H1 (cell line): ENCODE measurements at regions not wholly inside any gene's neighbourhood (a gene's known extent, or its start where the extent isn't known, plus 50 kb on each side); places are given as distances from the start of the nearest gene placed in this dataset.

Experiments
- CTCF ChIA-PET: fragments of 300-600 bp; sonication (Branson Sonifier 250); formaldehyde crosslinking; loops from one replicate; lab custom pipeline; 2021; ENCODE audit not compliant: partially characterized antibody; lab: Charles Lee
- POLR2A ChIA-PET: fragments of 300-600 bp; sonication (Branson Sonifier 250); formaldehyde crosslinking; loops from one replicate; lab custom pipeline; 2021; ENCODE audit warnings: inconsistent platforms; ENCODE audit not compliant: partially characterized antibody; lab: Charles Lee
- DNase-seq, 2 experiments: peaks; one replicate each; pipeline versions ENCODE4 v3.0.0 to v3.0.0-alpha.2; 2010 to 2022; ENCODE audit warnings: low spot score in 2 of 2, low read depth in 1 of 2, mixed read lengths in 1 of 2
- FAIRE-seq: peaks from 2 replicates; lab custom pipeline; 2011; peaks lifted over from hg19 to GRCh38; lab: Jason Lieb, UNC
- H2AFZ ChIP-seq: 2 replicates; pipeline ENCODE4 v1.8.1; 2012; ENCODE audit warnings: low read length, inconsistent platforms
- H2AK5ac ChIP-seq: 2 replicates; pipeline ENCODE4 v1.6.1; 2013; ENCODE audit warnings: low read depth, low read length
- H2BK120ac ChIP-seq: replicated peaks from 2 replicates; pipeline ENCODE3; 2013; ENCODE audit warnings: low read depth, low read length, inconsistent platforms
- H2BK12ac ChIP-seq: 2 replicates; pipeline ENCODE4 v1.6.1; 2013; ENCODE audit warnings: low read depth, low read length
- H2BK15ac ChIP-seq: 2 replicates; pipeline ENCODE4 v1.6.1; 2013; ENCODE audit warnings: low read length
- H2BK20ac ChIP-seq: 2 replicates; pipeline ENCODE4 v1.6.1; 2013; ENCODE audit warnings: low read length
- H2BK5ac ChIP-seq: 2 replicates; pipeline ENCODE4 v1.6.1; 2013; ENCODE audit warnings: low read depth, low read length
- H3K14ac ChIP-seq: 2 replicates; pipeline ENCODE4 v1.6.1; 2013; ENCODE audit warnings: inconsistent platforms; ENCODE audit not compliant: insufficient read length
- H3K18ac ChIP-seq: 2 replicates; pipeline ENCODE4 v1.6.1; 2013; ENCODE audit warnings: low read length; ENCODE audit errors: extremely low read depth
- H3K23ac ChIP-seq: 2 replicates; pipeline ENCODE4 v1.6.1; 2013; ENCODE audit warnings: inconsistent platforms; ENCODE audit not compliant: insufficient read length
- H3K23me2 ChIP-seq: 2 replicates; pipeline ENCODE4 v1.6.1; 2013; ENCODE audit warnings: low read depth, low read length
- H3K27ac ChIP-seq: 2 replicates; pipeline ENCODE4 v1.6.1; 2011; ENCODE audit warnings: low read depth, low read length, inconsistent platforms
- H3K27me3 ChIP-seq, 4 experiments: replicated peaks in 1 of 4; 1 replicate in 1 of 4; 2 replicates in 3 of 4; pipeline versions ENCODE4 v1.6.1 to v1.8.1; 2011 to 2013; ENCODE audit warnings: low read length in 3 of 4, mild to moderate bottlenecking in 3 of 4, inconsistent platforms in 2 of 4, mixed read lengths in 2 of 4, moderate library complexity in 1 of 4; ENCODE audit not compliant: control insufficient read depth in 3 of 4, insufficient read depth in 3 of 4; ENCODE audit errors: extremely low read depth in 1 of 4
- H3K36me3 ChIP-seq, 4 experiments: 2 replicates each; pipeline versions ENCODE4 v1.6.1 to v1.8.1; 2011 to 2013; ENCODE audit warnings: mild to moderate bottlenecking in 4 of 4, low read length in 3 of 4, moderate library complexity in 2 of 4, control low read depth in 1 of 4, inconsistent platforms in 1 of 4; ENCODE audit not compliant: insufficient read depth in 4 of 4, control insufficient read depth in 2 of 4
- H3K4ac ChIP-seq: replicated peaks from 2 replicates; pipeline ENCODE3; 2013; ENCODE audit warnings: low read length, low read depth, mixed read lengths, inconsistent platforms; ENCODE audit not compliant: insufficient read length
- H3K4me1 ChIP-seq, 4 experiments: replicated peaks in 1 of 4; 1 replicate in 1 of 4; 2 replicates in 3 of 4; pipeline versions ENCODE4 v1.6.1 to v1.8.1; 2011 to 2013; ENCODE audit warnings: low read length in 3 of 4, inconsistent platforms in 2 of 4, mixed read lengths in 1 of 4; ENCODE audit not compliant: insufficient read depth in 4 of 4, control insufficient read depth in 3 of 4
- H3K4me2 ChIP-seq, 2 experiments: 2 replicates each; pipeline versions ENCODE4 v1.6.1 to v1.8.1; 2011 to 2013; ENCODE audit warnings: low read depth in 2 of 2, low read length in 2 of 2, control low read depth in 1 of 2, inconsistent platforms in 1 of 2, mild to moderate bottlenecking in 1 of 2; ENCODE audit not compliant: insufficient read depth in 1 of 2
- H3K4me3 ChIP-seq, 4 experiments: fragments of 200-600, 300-600 bp in 1 of 4; sonication (generic), shearing (Covaris generic), sonication (Bioruptor Twin) in 1 of 4; 2 replicates each; pipeline versions ENCODE4 v1.5.1 to v1.8.1; 2011 to 2016; ENCODE audit warnings: low read length in 4 of 4, low read depth in 3 of 4, control low read depth in 2 of 4, inconsistent platforms in 2 of 4, mild to moderate bottlenecking in 2 of 4, mixed read lengths in 1 of 4, moderate library complexity in 1 of 4; ENCODE audit not compliant: insufficient read depth in 2 of 4; ENCODE audit errors: extremely low read depth in 1 of 4
- H3K56ac ChIP-seq: replicated peaks from 2 replicates; pipeline ENCODE3; 2013; ENCODE audit warnings: low read depth, mild to moderate bottlenecking, mixed read lengths, low read length, inconsistent platforms; ENCODE audit not compliant: insufficient read length
- H3K79me1 ChIP-seq: 2 replicates; pipeline ENCODE4 v1.6.1; 2013; ENCODE audit warnings: low read depth, low read length, control low read depth
- H3K79me2 ChIP-seq, 2 experiments: 2 replicates each; pipeline versions ENCODE4 v1.6.1 to v1.8.1; 2012 to 2013; ENCODE audit warnings: low read length in 2 of 2, mild to moderate bottlenecking in 2 of 2, inconsistent platforms in 1 of 2; ENCODE audit not compliant: insufficient read depth in 2 of 2, control insufficient read depth in 1 of 2
- H3K9ac ChIP-seq, 4 experiments: replicated peaks in 1 of 4; 1 replicate in 1 of 4; 2 replicates in 3 of 4; pipeline versions ENCODE4 v1.6.1 to v1.8.1; 2011 to 2013; ENCODE audit warnings: low read depth in 3 of 4, low read length in 3 of 4, control low read depth in 2 of 4, mild to moderate bottlenecking in 2 of 4, moderate library complexity in 2 of 4, inconsistent platforms in 1 of 4; ENCODE audit errors: extremely low read depth in 1 of 4
- H3K9me3 ChIP-seq, 2 experiments: 2 replicates each; pipeline versions ENCODE4 v1.6.1 to v1.8.1; 2012 to 2013; ENCODE audit warnings: mild to moderate bottlenecking in 2 of 2, moderate library complexity in 2 of 2, control low read depth in 1 of 2, inconsistent platforms in 1 of 2, low read depth in 1 of 2, low read length in 1 of 2, mixed read lengths in 1 of 2; ENCODE audit not compliant: insufficient read depth in 2 of 2
- H4K20me1 ChIP-seq, 2 experiments: replicated peaks in 1 of 2; 2 replicates each; pipeline versions ENCODE3 to v1.8.1; 2011 to 2013; ENCODE audit warnings: inconsistent platforms in 2 of 2, low read length in 2 of 2, mild to moderate bottlenecking in 1 of 2; ENCODE audit not compliant: insufficient read depth in 2 of 2, control insufficient read depth in 1 of 2
- H4K5ac ChIP-seq: 2 replicates; pipeline ENCODE4 v1.6.1; 2013; ENCODE audit warnings: low read length, low read depth, mixed read lengths, inconsistent platforms; ENCODE audit not compliant: insufficient read length
- H4K8ac ChIP-seq: 2 replicates; pipeline ENCODE4 v1.8.0; 2013; ENCODE audit warnings: mild to moderate bottlenecking, moderate library complexity, low read length, inconsistent platforms; ENCODE audit not compliant: insufficient read depth; ENCODE audit errors: extremely low read depth
- H4K91ac ChIP-seq: replicated peaks from 2 replicates; pipeline ENCODE3; 2013; ENCODE audit warnings: low read length, mixed read lengths, inconsistent platforms; ENCODE audit not compliant: insufficient read length
- PHF8 ChIP-seq: fragments of 200-600 bp; sonication (generic); conservative IDR thresholded peaks from 2 replicates; pipeline ENCODE4 v1.7.1; 2012; ENCODE audit warnings: low read depth, mild to moderate bottlenecking, inconsistent platforms, low read length, moderate library complexity
- WGBS, 2 experiments: shearing (Covaris generic) in 1 of 2; methylation state at CpG; one replicate each; pipeline versions ENCODE4 v1.1.6 to v1.1.7; 2013 to 2015; ENCODE audit warnings: low lambda C conversion rate in 2 of 2, mixed read lengths in 2 of 2, inconsistent platforms in 1 of 2, low coverage in 1 of 2, missing lambda C conversion rate in 1 of 2; ENCODE audit not compliant: insufficient replicate concordance in 2 of 2, insufficient coverage in 1 of 2, insufficient read length in 1 of 2; ENCODE audit errors: extremely low coverage in 1 of 2, missing lambda C conversion rate in 1 of 2; 5-methylcytosine and 5-hydroxymethylcytosine counted together
- TF ChIP-seq, protein P1 (sequence below), 3 experiments: IDR thresholded peaks; 1 replicate in 2 of 3; 2 replicates in 1 of 3; pipeline versions ENCODE4 v1.5.1 to v1.6.1; 2011; ENCODE audit warnings: low read length in 3 of 3, mild to moderate bottlenecking in 3 of 3, inconsistent platforms in 2 of 3, low read depth in 1 of 3, moderate library complexity in 1 of 3; ENCODE audit not compliant: insufficient read depth in 1 of 3; ENCODE audit errors: control extremely low read depth in 1 of 3

- TF ChIP-seq, protein P1, sequence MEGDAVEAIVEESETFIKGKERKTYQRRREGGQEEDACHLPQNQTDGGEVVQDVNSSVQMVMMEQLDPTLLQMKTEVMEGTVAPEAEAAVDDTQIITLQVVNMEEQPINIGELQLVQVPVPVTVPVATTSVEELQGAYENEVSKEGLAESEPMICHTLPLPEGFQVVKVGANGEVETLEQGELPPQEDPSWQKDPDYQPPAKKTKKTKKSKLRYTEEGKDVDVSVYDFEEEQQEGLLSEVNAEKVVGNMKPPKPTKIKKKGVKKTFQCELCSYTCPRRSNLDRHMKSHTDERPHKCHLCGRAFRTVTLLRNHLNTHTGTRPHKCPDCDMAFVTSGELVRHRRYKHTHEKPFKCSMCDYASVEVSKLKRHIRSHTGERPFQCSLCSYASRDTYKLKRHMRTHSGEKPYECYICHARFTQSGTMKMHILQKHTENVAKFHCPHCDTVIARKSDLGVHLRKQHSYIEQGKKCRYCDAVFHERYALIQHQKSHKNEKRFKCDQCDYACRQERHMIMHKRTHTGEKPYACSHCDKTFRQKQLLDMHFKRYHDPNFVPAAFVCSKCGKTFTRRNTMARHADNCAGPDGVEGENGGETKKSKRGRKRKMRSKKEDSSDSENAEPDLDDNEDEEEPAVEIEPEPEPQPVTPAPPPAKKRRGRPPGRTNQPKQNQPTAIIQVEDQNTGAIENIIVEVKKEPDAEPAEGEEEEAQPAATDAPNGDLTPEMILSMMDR (IDR thresholded peaks at IDR 0.05; ENCODE audit: control extremely low read depth in 1 of 3, insufficient read depth in 1 of 3, low read depth in 1 of 3, low read length in 3 of 3) = peak; percentile 12 to 44 (median 34); a peak in 2 of 4 replicates
- TF ChIP-seq PHF8 = no peak
- H2BK12ac ChIP-seq = no peak overlapping the region
- H4K5ac ChIP-seq = no peak overlapping the region
- no peak overlapping the region for H3K23ac ChIP-seq
- H2BK5ac ChIP-seq = no peak overlapping the region
- no peak overlapping the region for H3K56ac ChIP-seq
- no peaks in the 10 kb centered on the region; a peak in 2 of 4 replicates for H3K9me3 ChIP-seq
- H3K4me3 ChIP-seq = no peak overlapping the region
- H3K4me2 ChIP-seq = no peak overlapping the region
- 81% methylated on average over 3 of the region's 3 CpGs; no CpG with 5 or more reads in 1 of the 2 experiments for WGBS, 2 experiments
- H2BK20ac ChIP-seq = no peak overlapping the region
- H3K4me1 ChIP-seq = no peaks in the 10 kb centered on the region; a peak in 1 of 7 replicates
- no peaks in the 10 kb centered on the region for H3K23me2 ChIP-seq
- H3K79me1 ChIP-seq = no peaks in the 10 kb centered on the region
- no peak overlapping the region for H3K14ac ChIP-seq
- no peak overlapping the region for H3K18ac ChIP-seq
- H3K36me3 ChIP-seq = no peaks in the 10 kb centered on the region
- no peak overlapping the region for H2AK5ac ChIP-seq
- no peaks in the 10 kb centered on the region for H4K20me1 ChIP-seq
- H2BK15ac ChIP-seq = no peak overlapping the region
- no peaks in the 10 kb centered on the region for H3K79me2 ChIP-seq
- ChIA-PET POLR2A (no interaction called here), CTCF (interaction anchor here (0.6 to 2.0 kb wide), 10 partner anchors 14 to 864 kb away, joined by 3 to 9 read pairs (median 4); no protein-coding TSS in a partner anchor)
- H2BK120ac ChIP-seq = no peak overlapping the region
- no peaks in the 10 kb centered on the region for H3K27me3 ChIP-seq
- no peak overlapping the region for H3K4ac ChIP-seq
- H4K91ac ChIP-seq = no peak overlapping the region
- FAIRE-seq (no peak), DNase-seq (no peak)
- no peak overlapping the region for H4K8ac ChIP-seq
- no peak overlapping the region for H3K9ac ChIP-seq
- H2AFZ ChIP-seq = 0 out of 2 replicates have a peak overlapping the region, but pooled peaks have one; percentile 20
- H3K27ac ChIP-seq = no peak overlapping the region
Measured at GRCh38 chr1:164953815-164954214, 394.8 kb downstream of the PBX1 start.
